ENCODE measurements at regions not wholly inside any gene's neighbourhood (a gene's known extent, or its start where the extent isn't known, plus 50 kb on each side); places are given as distances from the start of the nearest gene placed in this dataset.

- TF ChIP-seq CTCF (conservative IDR thresholded peaks at IDR 0.05 in 1 of 2, IDR thresholded peaks at IDR 0.05 in 1 of 2; ENCODE audit: extremely low read depth in 1 of 2, insufficient read depth in 1 of 2, low read depth in 1 of 2, low read length in 2 of 2) (no peak), EZH2 (IDR thresholded peaks at IDR 0.05; ENCODE audit: borderline replicate concordance, low read length) (no peak)
Observed at GRCh38 chr19:28322945-28323344, 890.0 kb downstream of the UQCRFS1 start.

Measured in mammary epithelial cell (primary cell).